Smooth muscle cell of the brain vasculature (primary cell): ENCODE measurements at regions not wholly inside any gene's neighbourhood (a gene's known extent, or its start where the extent isn't known, plus 50 kb on each side); places are given as distances from the start of the nearest gene placed in this dataset.
"Not testable (repeated sequence)": the region's sequence is repeated elsewhere in the genome, so short reads cannot be mapped to it uniquely, and the experiment has no call there.

Source experiments
- DNase-seq: peaks from one replicate; pipeline ENCODE4 v3.0.0-alpha.2; 2012; ENCODE audit warnings: low read depth, low spot score

DNA sequence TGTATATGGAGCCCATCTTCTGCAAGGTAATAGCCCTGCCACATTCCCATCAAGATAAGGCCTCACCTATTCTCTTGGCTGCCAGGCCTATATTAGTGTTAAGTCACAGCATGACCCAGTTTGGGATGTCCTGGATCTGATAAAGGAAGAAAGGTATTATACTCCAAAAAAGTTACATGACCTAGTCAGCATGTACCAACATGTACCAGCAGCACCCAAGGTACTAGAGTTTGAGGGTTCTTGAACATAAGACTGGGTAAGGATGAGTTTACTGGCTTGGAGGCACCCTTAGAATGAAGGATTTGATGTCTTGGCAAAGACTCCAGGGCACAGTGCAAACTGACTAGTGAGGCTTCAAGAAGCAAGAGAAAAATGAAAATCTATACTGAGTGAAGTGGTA lies 232.5 kb downstream of the SQOR start:
- DNase-seq = no peak

DNA sequence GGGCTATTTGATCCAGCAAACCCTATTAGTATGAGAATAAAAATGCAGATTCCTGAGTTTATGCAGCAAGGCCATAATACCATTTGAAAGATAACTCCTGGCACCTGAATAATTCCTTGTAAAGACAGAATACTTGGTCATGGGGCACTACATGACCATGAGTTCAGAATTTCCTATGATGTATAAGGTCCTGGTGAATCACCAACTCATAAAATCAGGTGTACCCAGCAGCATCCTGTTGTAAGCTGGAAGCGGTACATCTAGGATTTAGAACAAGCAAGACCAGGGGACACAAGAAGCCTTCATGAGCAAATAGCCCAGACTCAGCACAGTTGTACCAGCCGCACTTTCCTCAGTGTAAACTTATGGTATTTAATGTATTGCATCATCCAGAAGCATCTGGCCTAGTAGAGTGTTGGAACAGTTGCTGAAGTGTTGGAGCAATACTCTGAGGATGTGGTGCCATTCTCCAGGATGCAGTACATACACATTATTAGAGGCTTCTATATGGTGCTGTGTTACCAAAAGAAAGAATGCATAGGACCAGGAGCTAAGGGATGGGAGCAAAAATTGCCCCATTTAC lies 233.4 kb downstream of the SQOR start:
- DNase-seq = no peak

- no peak for DNase-seq
These were observed 234.3 kb downstream of the SQOR start for GRCh38 chr15:45869034-45869668.

DNA sequence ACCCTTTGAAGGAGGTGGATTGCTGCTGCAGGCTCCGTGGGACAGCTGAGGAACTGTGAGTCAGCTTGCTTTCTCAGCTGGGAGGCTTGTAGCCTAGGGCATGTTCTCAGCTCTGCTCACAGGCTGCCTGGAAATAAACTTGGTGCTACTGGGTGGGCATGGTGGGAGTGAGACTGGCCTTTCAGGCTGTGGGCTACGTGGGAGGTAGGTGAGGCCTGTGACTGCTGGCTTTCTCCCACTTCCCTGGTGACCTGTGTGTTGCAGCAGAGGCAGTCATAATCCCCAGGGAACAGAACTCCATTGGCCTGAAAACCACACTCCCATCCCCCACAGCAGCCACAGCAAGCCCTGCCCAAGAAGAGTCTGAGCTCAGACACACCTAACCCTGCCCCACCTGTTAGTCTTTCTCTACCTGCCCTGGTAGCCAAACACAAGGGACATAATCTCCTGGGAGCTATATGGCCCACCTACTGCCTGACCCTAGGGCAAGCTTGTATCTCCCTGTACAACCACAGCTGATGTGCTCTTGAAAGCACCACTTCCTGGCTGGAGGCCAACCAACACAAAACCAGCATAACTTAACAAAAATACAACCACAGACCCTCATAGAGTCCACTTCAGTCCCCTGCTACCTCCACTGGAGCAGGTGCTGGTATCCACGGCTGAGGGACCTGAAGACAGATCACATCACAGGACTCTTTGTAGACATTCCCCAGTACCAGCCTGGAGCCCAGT lies 236.5 kb downstream of the SQOR start:
- no peak for DNase-seq

GRCh38 chr15:45873781-45874180 lies 239.0 kb downstream of the SQOR start:
- no peak for DNase-seq

GRCh38 chr15:45874566-45874965 lies 239.7 kb downstream of the SQOR start:
- not testable (repeated sequence) for DNase-seq

DNA sequence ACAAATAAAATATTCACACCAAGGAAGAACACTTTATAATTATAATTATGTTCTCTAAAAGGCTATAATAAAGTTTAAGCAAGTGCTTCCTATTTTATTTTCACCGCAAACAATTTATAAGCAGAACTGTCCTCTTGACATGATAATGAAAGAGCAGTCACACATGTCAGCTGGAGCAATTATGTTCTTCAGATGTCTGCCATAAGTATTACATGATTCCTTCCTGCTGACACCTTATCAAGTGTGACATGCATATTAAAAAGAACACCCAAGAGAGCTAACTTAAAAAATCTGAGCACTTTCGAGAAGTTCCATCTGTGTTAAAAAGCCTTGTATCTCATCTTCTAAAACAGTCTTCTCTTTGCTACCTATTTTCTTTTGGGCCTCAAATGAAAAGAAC lies 249.5 kb downstream of the SQOR start:
- no peak for DNase-seq

GRCh38 chr15:45884755-45885445 lies 250.1 kb downstream of the SQOR start:
- no peak for DNase-seq

- DNase-seq = no peak
These were observed 251.0 kb downstream of the SQOR start for GRCh38 chr15:45885801-45886200.

DNA sequence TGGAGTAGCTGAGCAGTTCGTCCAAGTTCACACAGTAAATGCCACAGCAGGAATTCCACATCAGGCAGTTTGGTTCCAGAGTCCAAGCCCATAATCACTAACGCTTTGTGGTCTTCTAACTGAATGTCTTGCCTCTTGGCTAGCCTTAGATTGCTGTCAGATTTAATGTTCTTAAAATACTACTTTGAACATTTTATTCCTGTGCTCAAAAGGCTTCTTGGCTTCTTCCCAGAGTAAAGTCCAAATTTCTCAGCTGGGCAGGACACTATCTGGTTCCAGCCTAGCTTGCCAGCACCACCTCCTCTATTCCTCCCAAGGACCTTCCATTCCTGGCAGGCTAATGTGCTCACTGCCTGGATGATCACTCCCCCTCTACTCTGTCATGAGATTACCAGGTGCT lies 256.9 kb downstream of the SQOR start:
- no peak for DNase-seq

DNA sequence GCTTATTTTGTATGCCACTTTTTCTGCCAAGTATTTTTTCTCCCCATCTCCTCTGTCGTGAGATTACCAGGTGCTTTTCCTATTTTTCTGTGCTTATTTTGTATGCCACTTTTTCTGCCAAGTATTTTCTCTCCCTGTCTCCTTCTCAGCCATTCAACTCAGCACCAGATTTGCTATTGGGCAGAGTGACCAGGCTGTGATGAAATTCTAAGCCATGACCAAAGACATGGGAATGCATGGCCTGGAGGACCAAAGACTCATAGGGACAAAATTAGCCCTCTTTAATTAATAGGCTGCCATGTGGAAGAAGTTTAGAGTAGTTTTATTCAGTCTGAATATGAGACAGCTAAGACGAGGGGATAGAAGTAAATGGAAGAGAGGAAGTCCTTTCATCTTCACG lies 257.4 kb downstream of the SQOR start:
- no peak for DNase-seq

GRCh38 chr15:45903283-45903682 lies 268.5 kb downstream of the SQOR start:
- no peak for DNase-seq

DNA sequence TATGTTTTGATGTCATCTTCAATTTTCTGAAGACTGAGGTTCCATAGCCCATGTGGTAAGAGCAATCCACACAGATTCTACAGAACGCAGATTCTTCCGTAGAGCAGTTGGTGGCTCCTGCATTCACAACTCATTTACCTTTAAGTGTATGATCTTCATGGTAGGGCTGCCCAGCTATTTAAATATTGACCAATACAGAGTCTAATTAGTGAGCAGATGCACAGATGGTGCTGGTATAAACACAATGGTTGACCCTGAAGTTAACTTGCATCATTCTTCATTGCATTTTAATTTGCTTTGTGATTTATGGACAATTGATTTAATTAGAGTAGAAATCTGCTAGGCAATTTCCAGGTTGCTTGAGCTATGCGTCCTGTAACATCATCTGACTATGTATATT lies 269.2 kb downstream of the SQOR start:
- DNase-seq = no peak

- DNase-seq = no peak
These were observed 271.4 kb downstream of the SQOR start for GRCh38 chr15:45906230-45906629.

GRCh38 chr15:45910671-45911070 lies 275.8 kb downstream of the SQOR start:
- no peak for DNase-seq

DNA sequence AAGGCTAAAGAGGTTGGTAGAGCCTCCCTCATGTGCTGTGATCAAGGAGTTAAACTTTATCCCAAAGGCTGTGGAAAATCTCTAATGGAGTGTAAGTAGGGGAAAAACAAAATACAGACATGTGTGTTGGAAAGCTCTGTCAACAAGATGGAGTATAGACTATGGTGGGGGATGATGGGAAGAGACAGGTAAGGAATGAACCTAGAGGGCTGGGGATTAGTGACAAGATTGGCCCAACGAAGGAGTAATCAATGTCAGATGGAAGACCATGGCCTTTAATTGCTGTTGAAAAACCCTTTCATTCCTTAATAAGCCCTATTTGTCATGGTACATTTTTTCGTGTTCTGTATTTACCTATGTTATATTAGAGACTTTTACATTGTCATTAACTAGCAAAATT lies 278.6 kb downstream of the SQOR start:
- DNase-seq = no peak

- DNase-seq = no peak
These were observed 279.6 kb downstream of the SQOR start for GRCh38 chr15:45914425-45914824.

GRCh38 chr15:45918839-45919238 lies 284.0 kb downstream of the SQOR start:
- no peak for DNase-seq

DNA sequence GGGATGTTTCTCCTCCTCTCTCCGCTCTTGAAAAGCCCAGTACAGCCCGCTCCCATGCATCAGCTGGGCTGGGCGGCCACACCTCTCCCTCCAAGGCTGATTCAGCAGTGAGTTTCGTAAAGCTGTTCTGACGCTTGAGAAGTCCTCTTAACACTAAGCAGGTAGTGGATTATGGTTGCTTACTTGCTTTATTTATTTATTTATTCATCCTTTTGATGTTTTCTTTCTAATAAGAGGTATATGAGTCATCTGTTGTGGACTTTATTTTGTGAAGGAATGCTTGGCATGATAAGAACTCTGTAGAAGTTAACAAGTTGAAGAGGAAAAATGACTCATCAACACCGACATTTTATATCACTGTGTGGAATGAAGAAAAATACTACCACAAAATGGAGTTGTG lies 285.0 kb downstream of the SQOR start:
- no peak for DNase-seq

GRCh38 chr15:45921376-45921775 lies 286.5 kb downstream of the SQOR start:
- no peak for DNase-seq

DNA sequence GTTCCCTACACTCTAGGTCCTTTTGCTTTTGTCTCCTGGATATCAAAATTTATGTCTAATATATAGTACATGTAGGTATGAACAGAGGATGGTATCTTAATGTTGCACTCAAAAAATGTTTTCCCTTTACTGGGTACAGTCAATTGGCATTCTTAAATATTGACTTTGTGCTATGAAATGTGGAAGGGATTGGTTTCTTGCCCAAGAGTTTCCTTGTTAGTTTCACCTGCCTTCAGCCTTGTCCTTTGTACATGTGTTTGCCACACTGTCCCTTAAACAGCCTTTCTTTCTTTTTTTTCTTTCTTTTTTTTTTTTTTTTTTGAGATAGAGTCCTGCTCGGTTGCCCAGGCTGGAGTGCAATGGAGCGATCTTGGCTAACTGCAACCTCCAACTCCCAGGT lies 287.1 kb downstream of the SQOR start:
- DNase-seq = no peak

DNA sequence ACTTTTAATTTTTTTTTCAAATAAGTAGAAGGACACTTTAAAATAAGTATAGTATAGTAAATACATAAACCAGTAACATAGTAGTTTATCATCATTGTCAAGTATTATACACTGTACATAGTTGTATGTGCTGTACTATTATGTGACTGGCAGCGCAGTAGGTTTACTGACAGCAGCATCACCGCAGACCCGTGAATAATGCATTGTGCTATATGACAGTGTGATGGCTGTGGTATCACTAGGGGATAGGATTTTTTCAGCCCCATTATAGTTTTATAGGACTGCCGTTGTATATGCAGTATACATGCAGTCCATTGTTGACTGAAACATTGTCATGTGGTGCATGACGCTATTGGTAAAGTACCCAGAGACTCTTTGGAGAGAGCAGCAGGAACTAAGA lies 306.5 kb downstream of the SQOR start:
- DNase-seq = no peak

DNA sequence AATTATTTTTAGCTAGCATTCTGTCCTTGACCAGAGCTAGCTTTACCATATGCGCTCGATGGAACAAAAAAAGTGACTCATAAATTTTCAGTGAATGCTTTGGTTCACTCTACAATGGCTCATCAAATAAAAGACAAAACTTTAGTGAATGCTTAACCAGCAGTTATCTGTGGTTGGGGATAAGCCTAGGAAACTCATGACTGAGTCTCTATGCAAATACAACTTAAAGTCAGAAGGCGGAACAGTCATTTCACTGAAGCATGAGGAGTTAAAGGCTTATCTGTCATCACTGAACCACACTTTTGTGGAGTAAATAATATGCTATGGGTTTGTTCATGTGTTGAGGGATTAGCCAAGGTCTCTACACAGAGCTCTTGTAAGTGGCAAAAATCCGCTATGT lies 308.4 kb downstream of the SQOR start:
- no peak for DNase-seq
